Midbrain (tissue), 1 donor: ENCODE measurements at regions not wholly inside any gene's neighbourhood (a gene's known extent, or its start where the extent isn't known, plus 50 kb on each side); places are given as distances from the start of the nearest gene placed in this dataset.
"Not testable (repeated sequence)": the region's sequence is repeated elsewhere in the genome, so short reads cannot be mapped to it uniquely, and the experiment has no call there.

Source experiments
- DNase-seq: peaks from one replicate; lab custom pipeline; 2025; lab: John Stamatoyannopoulos, UW

GRCh38 chr5:82894716-82895115 lies 182.5 kb downstream of the TMEM167A start:
- DNase-seq: no peak

- no peak for DNase-seq
These were observed 188.1 kb downstream of the TMEM167A start for GRCh38 chr5:82889088-82889487.

GRCh38 chr5:82886911-82887310 lies 190.3 kb downstream of the TMEM167A start:
- no peak for DNase-seq

- peak; percentile 33 for DNase-seq
These were observed 191.4 kb downstream of the TMEM167A start for GRCh38 chr5:82885627-82886389.

- no peak for DNase-seq
These were observed 192.2 kb downstream of the TMEM167A start for GRCh38 chr5:82884821-82885471.

- DNase-seq: no peak
These were observed 194.9 kb downstream of the TMEM167A start for GRCh38 chr5:82882316-82882715.

GRCh38 chr5:82881571-82882174 lies 195.5 kb downstream of the TMEM167A start:
- no peak for DNase-seq

GRCh38 chr5:82879089-82879488 lies 198.1 kb downstream of the TMEM167A start:
- no peak for DNase-seq

- no peak for DNase-seq
These were observed 203.7 kb downstream of the TMEM167A start for GRCh38 chr5:82873452-82873851.

GRCh38 chr5:82872321-82873288 lies 204.6 kb downstream of the TMEM167A start:
- DNase-seq: not testable (repeated sequence)

GRCh38 chr5:82865625-82866024 lies 211.6 kb downstream of the TMEM167A start:
- no peak for DNase-seq

- peak; percentile 16 for DNase-seq
These were observed 213.9 kb downstream of the TMEM167A start for GRCh38 chr5:82863266-82863665.

- no peak for DNase-seq
These were observed 214.5 kb downstream of the TMEM167A start for GRCh38 chr5:82862711-82863110.

- peak; percentile 29 for DNase-seq
These were observed 214.9 kb downstream of the TMEM167A start for GRCh38 chr5:82862261-82862660.

GRCh38 chr5:82861701-82862100 lies 215.5 kb downstream of the TMEM167A start:
- no peak for DNase-seq

- DNase-seq: peak; percentile 33
These were observed 217.6 kb downstream of the TMEM167A start for GRCh38 chr5:82859451-82860140.

- DNase-seq: no peak
These were observed 218.8 kb downstream of the TMEM167A start for GRCh38 chr5:82858151-82859025.

- DNase-seq: no peak
These were observed 221.2 kb downstream of the TMEM167A start for GRCh38 chr5:82855893-82856550.

- DNase-seq: no peak
These were observed 222.2 kb downstream of the TMEM167A start for GRCh38 chr5:82854956-82855355.

- DNase-seq: no peak
These were observed 225.7 kb downstream of the TMEM167A start for GRCh38 chr5:82851471-82851870.
